Colon (tissue), 2 donors: ENCODE measurements at regions not wholly inside any gene's neighbourhood (a gene's known extent, or its start where the extent isn't known, plus 50 kb on each side); places are given as distances from the start of the nearest gene placed in this dataset.
"Not testable (repeated sequence)": the region's sequence is repeated elsewhere in the genome, so short reads cannot be mapped to it uniquely, and the experiment has no call there.

Experiments
- FAIRE-seq: peaks from 2 replicates; lab custom pipeline; 2012; peaks lifted over from hg19 to GRCh38; lab: Jason Lieb, UNC
- donor health status: control.
- donor health status: control.

- no peak for FAIRE-seq
Observed at GRCh38 chr6:23522792-23523547, 603.0 kb upstream of the NRSN1 start.

- FAIRE-seq: no peak
Observed at GRCh38 chr6:23523771-23524170, 602.2 kb upstream of the NRSN1 start.

GRCh38 chr6:23524548-23524947 is 601.5 kb upstream of the NRSN1 start:
- no peak for FAIRE-seq

- FAIRE-seq: no peak
Observed at GRCh38 chr6:23526526-23526925, 599.5 kb upstream of the NRSN1 start.

- no peak for FAIRE-seq
Observed at GRCh38 chr6:23529902-23530301, 596.1 kb upstream of the NRSN1 start.

- FAIRE-seq: no peak
Observed at GRCh38 chr6:23531666-23532065, 594.3 kb upstream of the NRSN1 start.

GRCh38 chr6:23532227-23532626 is 593.8 kb upstream of the NRSN1 start:
- FAIRE-seq: no peak

GRCh38 chr6:23533311-23533710 is 592.7 kb upstream of the NRSN1 start:
- FAIRE-seq: no peak

- FAIRE-seq: no peak
Observed at GRCh38 chr6:23533944-23534343, 592.1 kb upstream of the NRSN1 start.

GRCh38 chr6:23534351-23534750 is 591.7 kb upstream of the NRSN1 start:
- FAIRE-seq: no peak

- FAIRE-seq: no peak
Observed at GRCh38 chr6:23535101-23535500, 590.9 kb upstream of the NRSN1 start.

GRCh38 chr6:23537828-23538227 is 588.2 kb upstream of the NRSN1 start:
- no peak for FAIRE-seq

GRCh38 chr6:23547851-23548250 is 578.2 kb upstream of the NRSN1 start:
- FAIRE-seq: no peak

GRCh38 chr6:23554953-23555352 is 571.1 kb upstream of the NRSN1 start:
- not testable (repeated sequence) for FAIRE-seq

GRCh38 chr6:23559587-23560343 is 566.2 kb upstream of the NRSN1 start:
- FAIRE-seq: no peak

GRCh38 chr6:23561732-23562131 is 564.3 kb upstream of the NRSN1 start:
- FAIRE-seq: no peak

GRCh38 chr6:23562554-23562953 is 563.5 kb upstream of the NRSN1 start:
- FAIRE-seq: no peak

- FAIRE-seq: no peak
Observed at GRCh38 chr6:23563323-23563722, 562.7 kb upstream of the NRSN1 start.

- no peak for FAIRE-seq
Observed at GRCh38 chr6:23566418-23566817, 559.6 kb upstream of the NRSN1 start.

GRCh38 chr6:23568292-23568691 is 557.7 kb upstream of the NRSN1 start:
- no peak for FAIRE-seq

GRCh38 chr6:23584134-23584763 is 541.8 kb upstream of the NRSN1 start:
- no peak for FAIRE-seq

- FAIRE-seq: no peak
Observed at GRCh38 chr6:23587582-23587981, 538.4 kb upstream of the NRSN1 start.

- no peak for FAIRE-seq
Observed at GRCh38 chr6:23589811-23590210, 536.2 kb upstream of the NRSN1 start.
